ENCODE measurements at regions not wholly inside any gene's neighbourhood (a gene's known extent, or its start where the extent isn't known, plus 50 kb on each side); places are given as distances from the start of the nearest gene placed in this dataset.
"Not testable (repeated sequence)": the region's sequence is repeated elsewhere in the genome, so short reads cannot be mapped to it uniquely, and the experiment has no call there.

- Histone ChIP-seq H3K27ac (ENCODE audit: insufficient read depth, low read length) (no peak overlapping the region), H2AFZ (ENCODE audit: low read length) (no peak overlapping the region), H3K9me3 (ENCODE audit: control insufficient read depth, insufficient read depth, low read depth, low read length) (no peaks in the 10 kb centered on the region), H3K4me2 (ENCODE audit: extremely low read depth, insufficient read depth, low read length) (no peak overlapping the region), H3K9ac (ENCODE audit: insufficient read depth, low read length) (no peak overlapping the region), H4K20me1 (ENCODE audit: control insufficient read depth, extremely low read depth, insufficient read depth, low read length) (no peaks in the 10 kb centered on the region), H3K27me3 (ENCODE audit: control insufficient read depth, insufficient read depth, low read length) (no peaks in the 10 kb centered on the region), H3K4me1 (ENCODE audit: control insufficient read depth, extremely low read depth, insufficient read depth, low read length) (no peaks in the 10 kb centered on the region), H3K36me3 (ENCODE audit: control insufficient read depth, insufficient read depth, low read length) (no peaks in the 10 kb centered on the region), H3K79me2 (ENCODE audit: control insufficient read depth, insufficient read depth, low read length) (no peaks in the 10 kb centered on the region), H3K4me3 (replicated peaks in 1 of 4; ENCODE audit: control extremely low read depth in 1 of 4, insufficient read depth in 1 of 4, low read depth in 3 of 4, low read length in 4 of 4) (no peak overlapping the region)
- DNase-seq (ENCODE audit: low read depth in 2 of 2) = no peak
- TF ChIP-seq EZH2 (IDR thresholded peaks at IDR 0.05; ENCODE audit: low read length, missing control alignments) (no peak), CTCF (conservative IDR thresholded peaks at IDR 0.05 in 1 of 2, IDR thresholded peaks at IDR 0.05 in 1 of 2; ENCODE audit: low read depth in 1 of 2, low read length in 2 of 2) (no peak)
These were observed 124.5 kb upstream of the SLC13A1 start for GRCh38 chr7:123324283-123324682.

GRCh38 chr7:123323689-123324088 lies 123.9 kb upstream of the SLC13A1 start:
- H3K79me2 ChIP-seq (ENCODE audit: control insufficient read depth, insufficient read depth, low read length) = no peaks in the 10 kb centered on the region
- H3K27ac ChIP-seq (ENCODE audit: insufficient read depth, low read length) = no peak overlapping the region
- TF ChIP-seq EZH2 (IDR thresholded peaks at IDR 0.05; ENCODE audit: low read length, missing control alignments) (no peak), CTCF (conservative IDR thresholded peaks at IDR 0.05 in 1 of 2, IDR thresholded peaks at IDR 0.05 in 1 of 2; ENCODE audit: low read depth in 1 of 2, low read length in 2 of 2) (no peak)
- no peaks in the 10 kb centered on the region for H3K9me3 ChIP-seq (ENCODE audit: control insufficient read depth, insufficient read depth, low read depth, low read length)
- no peak overlapping the region for H3K4me2 ChIP-seq (ENCODE audit: extremely low read depth, insufficient read depth, low read length)
- DNase-seq (ENCODE audit: low read depth in 2 of 2) = no peak
- no peaks in the 10 kb centered on the region for H3K36me3 ChIP-seq (ENCODE audit: control insufficient read depth, insufficient read depth, low read length)
- H3K4me1 ChIP-seq (ENCODE audit: control insufficient read depth, extremely low read depth, insufficient read depth, low read length) = no peaks in the 10 kb centered on the region
- no peaks in the 10 kb centered on the region for H4K20me1 ChIP-seq (ENCODE audit: control insufficient read depth, extremely low read depth, insufficient read depth, low read length)
- H3K4me3 ChIP-seq (replicated peaks in 1 of 4; ENCODE audit: control extremely low read depth in 1 of 4, insufficient read depth in 1 of 4, low read depth in 3 of 4, low read length in 4 of 4) = no peak overlapping the region
- no peak overlapping the region for H3K9ac ChIP-seq (ENCODE audit: insufficient read depth, low read length)
- H2AFZ ChIP-seq (ENCODE audit: low read length) = no peak overlapping the region
- H3K27me3 ChIP-seq (ENCODE audit: control insufficient read depth, insufficient read depth, low read length) = no peaks in the 10 kb centered on the region

- H2AFZ ChIP-seq (ENCODE audit: low read length); H3K27ac ChIP-seq (ENCODE audit: insufficient read depth, low read length); H3K4me1 ChIP-seq (ENCODE audit: control insufficient read depth, extremely low read depth, insufficient read depth, low read length); DNase-seq (ENCODE audit: low read depth in 2 of 2); H3K4me2 ChIP-seq (ENCODE audit: extremely low read depth, insufficient read depth, low read length); H3K9me3 ChIP-seq (ENCODE audit: control insufficient read depth, insufficient read depth, low read depth, low read length); H4K20me1 ChIP-seq (ENCODE audit: control insufficient read depth, extremely low read depth, insufficient read depth, low read length); H3K36me3 ChIP-seq (ENCODE audit: control insufficient read depth, insufficient read depth, low read length); H3K27me3 ChIP-seq (ENCODE audit: control insufficient read depth, insufficient read depth, low read length); H3K4me3 ChIP-seq (replicated peaks in 1 of 4; ENCODE audit: control extremely low read depth in 1 of 4, insufficient read depth in 1 of 4, low read depth in 3 of 4, low read length in 4 of 4); H3K79me2 ChIP-seq (ENCODE audit: control insufficient read depth, insufficient read depth, low read length); H3K9ac ChIP-seq (ENCODE audit: insufficient read depth, low read length): not testable (repeated sequence)
These were observed 121.8 kb upstream of the SLC13A1 start for GRCh38 chr7:123321578-123321977.

GRCh38 chr7:123319911-123320310 lies 120.1 kb upstream of the SLC13A1 start:
- H3K4me3 ChIP-seq (replicated peaks in 1 of 4; ENCODE audit: control extremely low read depth in 1 of 4, insufficient read depth in 1 of 4, low read depth in 3 of 4, low read length in 4 of 4) = no peak overlapping the region
- no peaks in the 10 kb centered on the region for H3K36me3 ChIP-seq (ENCODE audit: control insufficient read depth, insufficient read depth, low read length)
- DNase-seq (ENCODE audit: low read depth in 2 of 2) = no peak
- H3K79me2 ChIP-seq (ENCODE audit: control insufficient read depth, insufficient read depth, low read length) = no peaks in the 10 kb centered on the region
- H3K4me2 ChIP-seq (ENCODE audit: extremely low read depth, insufficient read depth, low read length) = no peak overlapping the region
- H3K4me1 ChIP-seq (ENCODE audit: control insufficient read depth, extremely low read depth, insufficient read depth, low read length) = no peaks in the 10 kb centered on the region
- H3K9ac ChIP-seq (ENCODE audit: insufficient read depth, low read length) = no peak overlapping the region
- H3K27me3 ChIP-seq (ENCODE audit: control insufficient read depth, insufficient read depth, low read length) = no peaks in the 10 kb centered on the region
- H4K20me1 ChIP-seq (ENCODE audit: control insufficient read depth, extremely low read depth, insufficient read depth, low read length) = no peaks in the 10 kb centered on the region
- H2AFZ ChIP-seq (ENCODE audit: low read length) = no peak overlapping the region
- no peaks in the 10 kb centered on the region for H3K9me3 ChIP-seq (ENCODE audit: control insufficient read depth, insufficient read depth, low read depth, low read length)
- TF ChIP-seq EZH2 (IDR thresholded peaks at IDR 0.05; ENCODE audit: low read length, missing control alignments) (no peak), CTCF (conservative IDR thresholded peaks at IDR 0.05 in 1 of 2, IDR thresholded peaks at IDR 0.05 in 1 of 2; ENCODE audit: low read depth in 1 of 2, low read length in 2 of 2) (no peak)
- no peak overlapping the region for H3K27ac ChIP-seq (ENCODE audit: insufficient read depth, low read length)

Measured in fibroblast of lung (primary cell).